GM12873 (cell line): ENCODE measurements at regions not wholly inside any gene's neighbourhood (a gene's known extent, or its start where the extent isn't known, plus 50 kb on each side); places are given as distances from the start of the nearest gene placed in this dataset.

Experiments used
- CTCF ChIP-seq: IDR thresholded peaks from 2 replicates; pipeline ENCODE4 v1.5.1; 2012; ENCODE audit warnings: low read depth, mild to moderate bottlenecking, moderate library complexity, low read length, control low read depth; ENCODE audit not compliant: insufficient read depth; ENCODE audit errors: missing control alignments

- TF ChIP-seq CTCF, result peak; percentile 37
Observed at GRCh38 chr1:120544434-120544833, 129.6 kb downstream of the NBPF8 start.
